B cell (primary cell): ENCODE measurements at regions not wholly inside any gene's neighbourhood (a gene's known extent, or its start where the extent isn't known, plus 50 kb on each side); places are given as distances from the start of the nearest gene placed in this dataset.

Experiments
- ATAC-seq: fragments of 200-7000 bp; cut with Tn5 transposase; one replicate; pipeline ENCODE4 v1.10.0; 2021; ENCODE audit warnings: low read depth, mild to moderate bottlenecking, moderate number of reproducible peaks, moderate library complexity
- CTCF ChIA-PET: fragments of 350-600 bp; sonication (Branson Sonifier 250); formaldehyde crosslinking; loops from one replicate; lab custom pipeline; 2021; ENCODE audit warnings: antibody characterized with exemption, inconsistent platforms; lab: Charles Lee
- POLR2A ChIA-PET: fragments of 350-600 bp; sonication (Branson Sonifier 250); formaldehyde crosslinking; loops from one replicate; lab custom pipeline; 2021; ENCODE audit warnings: antibody characterized with exemption; lab: Charles Lee
- DNase-seq: peaks from one replicate; pipeline ENCODE4 v3.0.0; 2013
- H2AFZ ChIP-seq: 2 replicates; pipeline ENCODE4 v1.6.1; 2012; ENCODE audit warnings: mild to moderate bottlenecking, low read depth, low read length; ENCODE audit not compliant: insufficient read depth, poor library complexity, severe bottlenecking
- H3K27ac ChIP-seq, 2 donors: 1 replicate in 1 of 2; 2 replicates in 1 of 2; pipeline ENCODE4 v1.5.1; 2012 to 2013; ENCODE audit warnings: low read length in 2 of 2, mild to moderate bottlenecking in 2 of 2, moderate library complexity in 1 of 2
- H3K27me3 ChIP-seq, 4 experiments: fragments of 200-600 bp in 1 of 4; sonication (generic) in 1 of 4; replicated peaks in 1 of 4; 1 replicate in 2 of 4; 2 replicates in 2 of 4; pipeline versions ENCODE4 v1.6.1 to v1.7.0; 2013 to 2016; ENCODE audit warnings: low read length in 3 of 4, mild to moderate bottlenecking in 2 of 4, mixed read lengths in 1 of 4, moderate library complexity in 1 of 4; ENCODE audit not compliant: insufficient read depth in 4 of 4, control insufficient read depth in 3 of 4; ENCODE audit errors: control extremely low read depth in 1 of 4
- H3K36me3 ChIP-seq, 2 experiments: replicated peaks in 1 of 2; 1 replicate in 1 of 2; 2 replicates in 1 of 2; pipeline versions ENCODE4 v1.6.1 to v1.7.1; 2013; ENCODE audit warnings: low read length in 1 of 2; ENCODE audit not compliant: insufficient read depth in 2 of 2, control insufficient read depth in 1 of 2; ENCODE audit errors: control extremely low read depth in 1 of 2, extremely low read depth in 1 of 2
- H3K4me1 ChIP-seq, 2 donors: fragments of 200-600 bp in 1 of 2; sonication (generic) in 1 of 2; 1 replicate in 1 of 2; 2 replicates in 1 of 2; pipeline versions ENCODE4 v1.5.1 to v1.6.1; 2013 to 2017; ENCODE audit warnings: low read length in 2 of 2; ENCODE audit not compliant: control insufficient read depth in 2 of 2, insufficient read depth in 2 of 2
- H3K4me2 ChIP-seq: replicated peaks from 2 replicates; pipeline ENCODE3; 2012; ENCODE audit warnings: mild to moderate bottlenecking, low read depth, low read length; ENCODE audit not compliant: poor library complexity, severe bottlenecking
- H3K4me3 ChIP-seq, 5 experiments: fragments of 200-600 bp in 1 of 5; sonication (generic) in 1 of 5; 1 replicate in 3 of 5; 2 replicates in 2 of 5; pipeline versions ENCODE4 v1.5.1 to v1.7.0; 2011 to 2016; ENCODE audit warnings: low read length in 4 of 5, mild to moderate bottlenecking in 4 of 5, low read depth in 2 of 5, control low read depth in 1 of 5, moderate library complexity in 1 of 5; ENCODE audit not compliant: insufficient read depth in 1 of 5; ENCODE audit errors: control extremely low read depth in 1 of 5, extremely low read depth in 1 of 5
- H3K79me2 ChIP-seq: fragments of 200-600 bp; sonication (generic); one replicate; pipeline ENCODE4 v1.6.0; 2016; ENCODE audit warnings: low read length; ENCODE audit not compliant: control insufficient read depth, insufficient read depth
- H3K9ac ChIP-seq: fragments of 200-600 bp; sonication (generic); 2 replicates; pipeline ENCODE4 v1.6.1; 2017; ENCODE audit warnings: mild to moderate bottlenecking, low read length, moderate library complexity
- H3K9me3 ChIP-seq, 3 donors: one replicate each; pipeline versions ENCODE4 v1.6.1 to v1.7.1; 2013; ENCODE audit warnings: low read length in 2 of 3; ENCODE audit not compliant: control insufficient read depth in 2 of 3, insufficient read depth in 1 of 3; ENCODE audit errors: control extremely low read depth in 1 of 3
- H4K20me1 ChIP-seq: 2 replicates; pipeline ENCODE4 v1.6.0; 2012; ENCODE audit warnings: mild to moderate bottlenecking, low read length; ENCODE audit not compliant: insufficient read depth, control insufficient read depth, poor library complexity, severe bottlenecking
- H3K27ac Mint-ChIP-seq: one replicate; pipeline ENCODE4 v1.8.0; 2021; ENCODE audit warnings: mixed read lengths
- H3K27me3 Mint-ChIP-seq: one replicate; pipeline ENCODE4 v1.8.0; 2021; ENCODE audit warnings: mixed read lengths
- H3K4me1 Mint-ChIP-seq: one replicate; pipeline ENCODE4 v1.8.0; 2021; ENCODE audit warnings: mixed read lengths
- H3K4me3 Mint-ChIP-seq: one replicate; pipeline ENCODE4 v1.8.0; 2021; ENCODE audit warnings: mixed read lengths
- H3K9me3 Mint-ChIP-seq: one replicate; pipeline ENCODE4 v1.8.0; 2022; ENCODE audit warnings: mixed read lengths; ENCODE audit not compliant: insufficient read depth
- EZH2 ChIP-seq: IDR thresholded peaks from 2 replicates; pipeline ENCODE4 v1.6.1; 2012; ENCODE audit warnings: borderline replicate concordance, low read depth, mild to moderate bottlenecking, moderate library complexity, low read length; ENCODE audit not compliant: insufficient read depth, poor library complexity, severe bottlenecking
- WGBS: methylation state at CpG from one replicate; pipeline ENCODE4 v1.1.5; 2013; ENCODE audit warnings: missing lambda C conversion rate; ENCODE audit not compliant: insufficient coverage; 5-methylcytosine and 5-hydroxymethylcytosine counted together
- intact Hi-C: fragments of 100-400 bp; cut with micrococcal nuclease; formaldehyde crosslinking; loops from one replicate; pipeline ENCODE4 v1.10.0; 2022
- TF ChIP-seq, protein P1 (sequence below): fragments of 200-600 bp; IDR thresholded peaks from one replicate; pipeline ENCODE4 v1.8.0; 2022; ENCODE audit warnings: antibody characterized with exemption, mild to moderate bottlenecking

DNA sequence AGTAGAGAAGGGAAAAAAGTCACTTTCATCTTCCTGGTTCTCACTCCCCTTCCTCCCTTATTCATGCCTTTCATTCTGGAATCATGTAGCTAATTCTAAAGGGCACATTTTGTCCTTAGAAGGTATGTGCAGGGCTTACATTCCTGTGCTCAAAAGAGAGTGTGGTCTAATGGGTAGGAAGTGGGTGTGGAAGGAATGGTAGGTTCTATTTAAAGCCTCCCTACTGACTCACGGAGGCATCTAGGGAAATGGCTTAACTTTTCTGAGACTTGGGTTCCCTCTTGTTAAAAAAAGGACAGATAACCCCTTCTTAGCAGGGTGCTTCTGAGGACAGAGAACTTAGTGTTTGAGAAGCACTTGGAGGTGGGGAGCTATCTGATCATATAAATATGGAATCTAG, 249.3 kb upstream of the DUSP10 start:
- peaks cover 5% of the 10 kb centered on the region for H3K4me1 Mint-ChIP-seq
- intact Hi-C loops: no loop called here
- POLR2A ChIA-PET: no interaction called here
- no peak overlapping the region for H3K4me3 Mint-ChIP-seq
- no peak overlapping the region for H3K27ac Mint-ChIP-seq
- H3K4me1 ChIP-seq: peaks cover 0 to 7% of the 10 kb centered on the region in 2 donors
- TF ChIP-seq, protein P1, sequence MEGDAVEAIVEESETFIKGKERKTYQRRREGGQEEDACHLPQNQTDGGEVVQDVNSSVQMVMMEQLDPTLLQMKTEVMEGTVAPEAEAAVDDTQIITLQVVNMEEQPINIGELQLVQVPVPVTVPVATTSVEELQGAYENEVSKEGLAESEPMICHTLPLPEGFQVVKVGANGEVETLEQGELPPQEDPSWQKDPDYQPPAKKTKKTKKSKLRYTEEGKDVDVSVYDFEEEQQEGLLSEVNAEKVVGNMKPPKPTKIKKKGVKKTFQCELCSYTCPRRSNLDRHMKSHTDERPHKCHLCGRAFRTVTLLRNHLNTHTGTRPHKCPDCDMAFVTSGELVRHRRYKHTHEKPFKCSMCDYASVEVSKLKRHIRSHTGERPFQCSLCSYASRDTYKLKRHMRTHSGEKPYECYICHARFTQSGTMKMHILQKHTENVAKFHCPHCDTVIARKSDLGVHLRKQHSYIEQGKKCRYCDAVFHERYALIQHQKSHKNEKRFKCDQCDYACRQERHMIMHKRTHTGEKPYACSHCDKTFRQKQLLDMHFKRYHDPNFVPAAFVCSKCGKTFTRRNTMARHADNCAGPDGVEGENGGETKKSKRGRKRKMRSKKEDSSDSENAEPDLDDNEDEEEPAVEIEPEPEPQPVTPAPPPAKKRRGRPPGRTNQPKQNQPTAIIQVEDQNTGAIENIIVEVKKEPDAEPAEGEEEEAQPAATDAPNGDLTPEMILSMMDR: no peak
- no peak for TF ChIP-seq EZH2
- no peaks in the 10 kb centered on the region for H3K36me3 ChIP-seq
- H3K27me3 ChIP-seq: no peaks in the 10 kb centered on the region
- H3K79me2 ChIP-seq: no peaks in the 10 kb centered on the region
- no peak overlapping the region for H2AFZ ChIP-seq
- no peak overlapping the region for H3K4me2 ChIP-seq
- DNase-seq (no peak), ATAC-seq (no peak)
- H3K4me3 ChIP-seq: no peak overlapping the region
- H3K9me3 ChIP-seq: no peaks in the 10 kb centered on the region
- CTCF ChIA-PET: interaction anchor here (1.1 to 1.6 kb wide), 3 partner anchors 18 to 249 kb away, joined by 3 to 5 read pairs (median 3); partner anchors contain the start of gene DUSP10
- no peaks in the 10 kb centered on the region for H3K9me3 Mint-ChIP-seq
- no peak overlapping the region for H3K27ac ChIP-seq
- H3K27me3 Mint-ChIP-seq: no peaks in the 10 kb centered on the region
- no CpG with 5 or more reads among the region's 1 CpG for WGBS
- no peak overlapping the region for H3K9ac ChIP-seq
- H4K20me1 ChIP-seq: no peaks in the 10 kb centered on the region

DNA sequence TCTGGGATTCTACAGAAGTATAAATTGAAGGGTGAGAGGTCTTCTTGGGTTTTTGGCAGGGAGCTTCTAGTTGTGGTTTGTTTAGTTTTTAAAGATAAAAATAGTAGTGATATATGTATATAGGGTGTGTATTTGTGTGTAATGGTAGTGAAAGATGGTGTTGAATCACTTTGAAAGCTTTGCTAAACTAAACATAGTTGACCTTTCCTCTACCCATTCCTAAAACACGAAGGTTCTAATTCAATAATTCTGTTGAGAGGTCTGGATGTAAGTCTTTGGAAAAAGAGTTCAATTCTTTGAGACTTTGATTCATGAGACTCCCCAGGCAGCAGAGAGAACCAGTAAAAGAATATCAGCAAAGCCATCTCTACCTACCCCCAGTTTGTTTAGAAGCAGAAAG, 247.9 kb upstream of the DUSP10 start:
- Mint-ChIP-seq H3K4me3 (no peak overlapping the region), H3K9me3 (no peaks in the 10 kb centered on the region), H3K27me3 (no peaks in the 10 kb centered on the region), H3K27ac (no peak overlapping the region), H3K4me1 (peaks cover 5% of the 10 kb centered on the region)
- H3K4me3 ChIP-seq: no peak overlapping the region
- no peak for DNase-seq
- no CpG with 5 or more reads among the region's 1 CpG for WGBS
- no peak overlapping the region for H3K27ac ChIP-seq
- ChIA-PET POLR2A (no interaction called here), CTCF (no interaction called here)
- H3K27me3 ChIP-seq: no peaks in the 10 kb centered on the region
- H3K4me2 ChIP-seq: no peak overlapping the region
- no peak for TF ChIP-seq EZH2
- TF ChIP-seq, protein P1: no peak
- H3K36me3 ChIP-seq: no peaks in the 10 kb centered on the region
- ATAC-seq: no peak
- H4K20me1 ChIP-seq: no peaks in the 10 kb centered on the region
- no peaks in the 10 kb centered on the region for H3K79me2 ChIP-seq
- no peak overlapping the region for H3K9ac ChIP-seq
- intact Hi-C loops: loop anchor here (10.0 kb wide), 1 partner anchor 55 kb away; no protein-coding TSS in a partner anchor
- no peaks in the 10 kb centered on the region for H3K9me3 ChIP-seq
- no peak overlapping the region for H2AFZ ChIP-seq
- H3K4me1 ChIP-seq: peaks cover 0 to 7% of the 10 kb centered on the region in 2 donors
